ENCODE measurements at regions not wholly inside any gene's neighbourhood (a gene's known extent, or its start where the extent isn't known, plus 50 kb on each side); places are given as distances from the start of the nearest gene placed in this dataset.

- H3K36me3 ChIP-seq (ENCODE audit: insufficient read depth, low read length), result no peaks in the 10 kb centered on the region
- H3K9ac ChIP-seq (ENCODE audit: low read depth, low read length, poor library complexity, severe bottlenecking), result no peak overlapping the region
- H3K79me2 ChIP-seq (ENCODE audit: insufficient read depth, low read length), result no peaks in the 10 kb centered on the region
- H3K4me3 ChIP-seq (ENCODE audit: low read length, poor library complexity, severe bottlenecking), result no peak overlapping the region
- no peaks in the 10 kb centered on the region for H3K4me1 ChIP-seq (ENCODE audit: insufficient read depth, low read length, poor library complexity, severe bottlenecking)
- H3K9me3 ChIP-seq (ENCODE audit: insufficient read depth, low read depth, low read length), result no peaks in the 10 kb centered on the region
- no peak overlapping the region for H3K4me2 ChIP-seq (ENCODE audit: low read depth, low read length, poor library complexity, severe bottlenecking)
- no peaks in the 10 kb centered on the region for H3K27me3 ChIP-seq (ENCODE audit: insufficient read depth, low read length, poor library complexity, severe bottlenecking)
- no peaks in the 10 kb centered on the region for H3F3A ChIP-seq (ENCODE audit: low read depth)
- no peaks in the 10 kb centered on the region for H4K20me1 ChIP-seq (ENCODE audit: insufficient read depth, low read length, poor library complexity, severe bottlenecking)
- no peak overlapping the region for H2AFZ ChIP-seq (ENCODE audit: low read length)
- no peaks in the 10 kb centered on the region for H3K9me2 ChIP-seq (replicated peaks; ENCODE audit: low read depth, low read length)
- TF ChIP-seq EZH2phosphoT487 (IDR thresholded peaks at IDR 0.05; ENCODE audit: borderline replicate concordance) (no peak), CTCF (conservative IDR thresholded peaks at IDR 0.05; ENCODE audit: low read length) (no peak)
Measured at GRCh38 chr2:6667326-6667725, 198.4 kb downstream of the CMPK2 start.

GRCh38 chr2:6671913-6672312, 193.8 kb downstream of the CMPK2 start:
- Histone ChIP-seq H2AFZ (ENCODE audit: low read length) (no peak overlapping the region), H3K4me1 (ENCODE audit: insufficient read depth, low read length, poor library complexity, severe bottlenecking) (no peaks in the 10 kb centered on the region), H3K4me2 (ENCODE audit: low read depth, low read length, poor library complexity, severe bottlenecking) (no peak overlapping the region), H3K79me2 (ENCODE audit: insufficient read depth, low read length) (no peaks in the 10 kb centered on the region), H3F3A (ENCODE audit: low read depth) (no peaks in the 10 kb centered on the region), H4K20me1 (ENCODE audit: insufficient read depth, low read length, poor library complexity, severe bottlenecking) (no peaks in the 10 kb centered on the region), H3K9me3 (ENCODE audit: insufficient read depth, low read depth, low read length) (no peaks in the 10 kb centered on the region), H3K4me3 (ENCODE audit: low read length, poor library complexity, severe bottlenecking) (no peak overlapping the region), H3K9me2 (replicated peaks; ENCODE audit: low read depth, low read length) (no peaks in the 10 kb centered on the region), H3K9ac (ENCODE audit: low read depth, low read length, poor library complexity, severe bottlenecking) (no peak overlapping the region), H3K36me3 (ENCODE audit: insufficient read depth, low read length) (no peaks in the 10 kb centered on the region), H3K27me3 (ENCODE audit: insufficient read depth, low read length, poor library complexity, severe bottlenecking) (no peaks in the 10 kb centered on the region)
- TF ChIP-seq CTCF (conservative IDR thresholded peaks at IDR 0.05; ENCODE audit: low read length) (no peak), EZH2phosphoT487 (IDR thresholded peaks at IDR 0.05; ENCODE audit: borderline replicate concordance) (no peak)

GRCh38 chr2:6674381-6674780, 191.3 kb downstream of the CMPK2 start:
- H3K9me3 ChIP-seq (ENCODE audit: insufficient read depth, low read depth, low read length), result no peaks in the 10 kb centered on the region
- TF ChIP-seq EZH2phosphoT487 (IDR thresholded peaks at IDR 0.05; ENCODE audit: borderline replicate concordance) (no peak), CTCF (conservative IDR thresholded peaks at IDR 0.05; ENCODE audit: low read length) (no peak)
- no peak overlapping the region for H3K4me3 ChIP-seq (ENCODE audit: low read length, poor library complexity, severe bottlenecking)
- no peaks in the 10 kb centered on the region for H3K79me2 ChIP-seq (ENCODE audit: insufficient read depth, low read length)
- H3K4me2 ChIP-seq (ENCODE audit: low read depth, low read length, poor library complexity, severe bottlenecking), result no peak overlapping the region
- no peaks in the 10 kb centered on the region for H4K20me1 ChIP-seq (ENCODE audit: insufficient read depth, low read length, poor library complexity, severe bottlenecking)
- H3F3A ChIP-seq (ENCODE audit: low read depth), result no peaks in the 10 kb centered on the region
- H3K9ac ChIP-seq (ENCODE audit: low read depth, low read length, poor library complexity, severe bottlenecking), result no peak overlapping the region
- no peaks in the 10 kb centered on the region for H3K36me3 ChIP-seq (ENCODE audit: insufficient read depth, low read length)
- H3K9me2 ChIP-seq (replicated peaks; ENCODE audit: low read depth, low read length), result no peaks in the 10 kb centered on the region
- no peak overlapping the region for H2AFZ ChIP-seq (ENCODE audit: low read length)
- H3K4me1 ChIP-seq (ENCODE audit: insufficient read depth, low read length, poor library complexity, severe bottlenecking), result no peaks in the 10 kb centered on the region
- no peaks in the 10 kb centered on the region for H3K27me3 ChIP-seq (ENCODE audit: insufficient read depth, low read length, poor library complexity, severe bottlenecking)

All from Loucy (cell line).